GM12891 (cell line): ENCODE measurements at regions not wholly inside any gene's neighbourhood (a gene's known extent, or its start where the extent isn't known, plus 50 kb on each side); places are given as distances from the start of the nearest gene placed in this dataset.

Experiments used
- PAX5 ChIP-seq: IDR thresholded peaks from 2 replicates; pipeline ENCODE4 v1.6.1; 2011; ENCODE audit warnings: low read length, moderate library complexity, mild to moderate bottlenecking; ENCODE audit not compliant: insufficient read depth, severe bottlenecking
- POLR2A ChIP-seq: IDR thresholded peaks from 2 replicates; pipeline ENCODE4 v1.6.1; 2011; ENCODE audit warnings: low read depth, low read length, control low read depth
- POLR2AphosphoS5 ChIP-seq: IDR thresholded peaks from 2 replicates; pipeline ENCODE4 v1.6.1; 2011; ENCODE audit warnings: low read depth, low read length, control low read depth
- TAF1 ChIP-seq: IDR thresholded peaks from 2 replicates; pipeline ENCODE4 v1.6.1; 2011; ENCODE audit warnings: low read depth, low read length, control low read depth

DNA sequence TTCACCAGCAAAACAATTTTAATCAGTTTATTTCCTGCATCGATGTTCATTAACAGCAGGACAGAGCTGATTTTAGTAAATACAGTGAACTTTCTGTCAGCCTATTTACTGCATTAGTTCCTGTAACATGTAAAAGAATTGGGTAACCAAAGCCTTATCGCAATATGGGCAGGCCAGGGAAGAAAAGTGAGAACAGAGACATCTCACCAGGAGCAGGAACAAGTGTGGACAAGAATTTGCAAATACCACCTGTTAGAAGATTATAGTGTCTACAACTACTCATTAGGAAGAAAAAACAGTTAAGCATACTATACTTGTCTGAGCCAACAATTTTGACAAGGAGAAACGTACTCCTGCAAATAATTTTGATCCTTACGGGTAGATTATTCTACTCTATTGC lies 1293.9 kb downstream of the PLA2G4A start:
- TF ChIP-seq POLR2A (no peak), PAX5 (no peak), POLR2AphosphoS5 (no peak), TAF1 (no peak)
